ENCODE measurements at regions not wholly inside any gene's neighbourhood (a gene's known extent, or its start where the extent isn't known, plus 50 kb on each side); places are given as distances from the start of the nearest gene placed in this dataset.
"Not testable (repeated sequence)": the region's sequence is repeated elsewhere in the genome, so short reads cannot be mapped to it uniquely, and the experiment has no call there.

GRCh38 chrX:25503826-25504225 lies 488.1 kb upstream of the ARX start:
- DNase-seq = no peak
- intact Hi-C loops (cut with micrococcal nuclease) = no loop called here

GRCh38 chrX:25507801-25508200 lies 492.0 kb upstream of the ARX start:
- no peak overlapping the region for H3K4me3 Mint-ChIP-seq
- POLR2A ChIA-PET = no interaction called here
- no peak overlapping the region for H3K27ac Mint-ChIP-seq
- H3K9me3 Mint-ChIP-seq = peaks cover 9% of the 10 kb centered on the region
- CTCF ChIA-PET = no interaction called here
- ATAC-seq (no peak), DNase-seq (no peak)
- no peaks in the 10 kb centered on the region for H3K4me1 Mint-ChIP-seq (ENCODE audit: low read depth)
- H3K27me3 Mint-ChIP-seq = no peaks in the 10 kb centered on the region
- intact Hi-C loops (cut with micrococcal nuclease) = no loop called here
- H3K36me3 Mint-ChIP-seq (ENCODE audit: low read depth) = no peaks in the 10 kb centered on the region
- no peak for TF ChIP-seq CTCF (IDR thresholded peaks at IDR 0.05)

More at GRCh38 chrX:25503826-25504225, 488.1 kb upstream of the ARX start:
- Mint-ChIP-seq H3K4me1 (ENCODE audit: low read depth) (no peaks in the 10 kb centered on the region), H3K4me3 (no peak overlapping the region), H3K9me3 (peaks cover 2% of the 10 kb centered on the region), H3K27ac (no peak overlapping the region), H3K36me3 (ENCODE audit: low read depth) (no peaks in the 10 kb centered on the region), H3K27me3 (no peaks in the 10 kb centered on the region)
- CTCF ChIA-PET = no interaction called here
- POLR2A ChIA-PET = no interaction called here
- TF ChIP-seq CTCF (IDR thresholded peaks at IDR 0.05) = no peak
- ATAC-seq = no peak

- Mint-ChIP-seq H3K27ac (no peak overlapping the region), H3K9me3 (no peaks in the 10 kb centered on the region), H3K4me1 (ENCODE audit: low read depth) (no peaks in the 10 kb centered on the region), H3K36me3 (ENCODE audit: low read depth) (no peaks in the 10 kb centered on the region), H3K4me3 (no peak overlapping the region), H3K27me3 (no peaks in the 10 kb centered on the region)
- no peak for DNase-seq
- ChIA-PET CTCF (no interaction called here), POLR2A (no interaction called here)
- no peak for ATAC-seq
- intact Hi-C loops (cut with micrococcal nuclease) = no loop called here
- TF ChIP-seq CTCF (IDR thresholded peaks at IDR 0.05) = no peak
Observed at GRCh38 chrX:25519258-25519657, 503.5 kb upstream of the ARX start.

- H3K27me3 Mint-ChIP-seq; intact Hi-C loops (cut with micrococcal nuclease); POLR2A ChIA-PET; CTCF ChIA-PET; H3K4me3 Mint-ChIP-seq; H3K4me1 Mint-ChIP-seq (ENCODE audit: low read depth); H3K36me3 Mint-ChIP-seq (ENCODE audit: low read depth); H3K27ac Mint-ChIP-seq; ATAC-seq; DNase-seq; H3K9me3 Mint-ChIP-seq: not testable (repeated sequence)
Observed at GRCh38 chrX:25522443-25523010, 506.8 kb upstream of the ARX start.

GRCh38 chrX:25523574-25524540 lies 508.1 kb upstream of the ARX start:
- no peak overlapping the region for H3K4me3 Mint-ChIP-seq
- no peaks in the 10 kb centered on the region for H3K9me3 Mint-ChIP-seq
- no peaks in the 10 kb centered on the region for H3K27me3 Mint-ChIP-seq
- H3K27ac Mint-ChIP-seq = no peak overlapping the region
- no peaks in the 10 kb centered on the region for H3K36me3 Mint-ChIP-seq (ENCODE audit: low read depth)
- intact Hi-C loops (cut with micrococcal nuclease) = no loop called here
- H3K4me1 Mint-ChIP-seq (ENCODE audit: low read depth) = no peaks in the 10 kb centered on the region
- no peak for ATAC-seq
- CTCF ChIA-PET = no interaction called here
- no peak for DNase-seq
- POLR2A ChIA-PET = no interaction called here
- TF ChIP-seq CTCF (IDR thresholded peaks at IDR 0.05) = no peak
